HG02678 (cell line): ENCODE measurements at regions not wholly inside any gene's neighbourhood (a gene's known extent, or its start where the extent isn't known, plus 50 kb on each side); places are given as distances from the start of the nearest gene placed in this dataset.

ENCODE experiments used
- ATAC-seq: cut with Tn5 transposase; IDR thresholded peaks from one replicate; pipeline ENCODE4 v1.9.1; 2021; ENCODE audit warnings: mild to moderate bottlenecking, moderate library complexity; ENCODE audit not compliant: unreplicated experiment

DNA sequence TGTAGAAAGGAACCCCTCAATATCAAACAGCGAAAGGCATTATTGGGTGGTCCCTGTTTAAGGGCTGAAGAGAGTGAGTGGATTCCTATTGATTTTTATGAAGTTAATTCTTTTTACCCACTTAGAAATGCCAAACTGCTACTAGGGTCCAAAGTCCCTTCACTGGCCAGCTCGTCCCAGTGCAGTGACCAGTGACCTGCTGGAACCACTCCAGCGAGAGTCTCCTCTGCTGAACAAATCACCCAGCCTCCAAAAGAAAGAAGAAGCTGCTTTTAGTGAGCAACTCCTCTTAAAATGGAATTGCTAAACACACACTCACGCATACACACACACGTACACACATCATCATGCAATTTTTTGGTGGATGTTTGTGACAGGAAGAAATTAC is 198.2 kb upstream of the PLEKHG7 start:
- no peak for ATAC-seq

DNA sequence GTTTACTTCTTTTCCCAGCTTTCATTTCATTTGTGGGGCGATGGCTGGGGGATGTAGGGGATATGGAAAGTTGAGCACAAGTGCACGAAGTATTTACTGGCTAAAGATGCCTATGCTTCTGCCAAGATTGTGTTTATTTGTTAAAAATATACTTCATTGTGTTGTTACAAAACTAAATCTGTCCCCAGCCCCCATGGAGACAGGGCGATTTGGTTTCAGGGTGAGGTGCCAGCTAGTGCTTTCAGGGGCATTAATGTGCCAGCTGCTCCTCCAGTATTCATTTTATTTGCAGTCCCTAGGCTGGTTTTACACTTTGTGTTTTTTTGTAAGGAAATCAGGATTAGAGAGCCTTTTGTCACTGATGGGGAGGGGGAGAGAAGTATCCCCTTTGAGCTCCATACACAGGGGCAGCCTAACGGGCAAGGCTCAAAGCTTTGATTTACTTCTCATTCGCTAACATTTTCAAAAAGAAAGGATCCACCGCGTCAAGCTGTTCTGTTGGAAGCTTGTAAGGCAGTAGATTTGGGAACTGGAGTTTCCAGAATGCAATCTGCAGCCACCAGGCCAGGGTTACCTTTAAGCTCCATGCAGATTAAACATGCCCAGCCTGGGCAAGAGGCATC is 198.7 kb upstream of the PLEKHG7 start:
- ATAC-seq = no peak

- peak; percentile 57 for ATAC-seq
These were observed 199.5 kb upstream of the PLEKHG7 start for GRCh38 chr12:92503029-92503931.

DNA sequence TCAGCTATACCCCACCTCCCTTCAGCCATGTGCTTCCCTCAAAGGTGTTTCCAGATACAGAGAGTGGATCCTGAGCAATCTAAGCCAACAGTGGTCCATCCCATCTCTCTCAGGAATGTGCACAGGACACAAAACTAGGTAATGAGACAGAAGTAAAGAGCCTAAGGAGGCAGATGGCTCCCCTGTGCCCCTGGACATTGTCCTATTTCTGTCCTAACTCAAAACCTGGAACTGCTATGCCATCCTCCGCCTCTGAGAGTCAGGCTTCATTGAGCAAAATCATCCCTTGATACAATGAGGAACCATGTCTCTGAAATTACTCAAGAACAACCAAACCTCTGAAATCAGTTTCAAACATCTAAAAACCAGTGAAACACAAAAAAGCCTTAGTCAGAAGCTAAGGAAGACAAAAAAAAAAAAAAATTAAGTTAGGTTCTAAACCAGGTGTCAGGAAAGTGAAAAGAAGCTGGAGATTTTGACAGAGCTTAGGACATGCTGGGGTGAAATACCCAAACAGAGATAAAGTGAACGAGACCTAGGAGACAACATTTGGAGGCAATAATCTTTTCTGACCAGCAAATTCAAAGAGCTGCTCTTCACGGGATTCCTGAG is 200.3 kb upstream of the PLEKHG7 start:
- ATAC-seq = peak; percentile 46

DNA sequence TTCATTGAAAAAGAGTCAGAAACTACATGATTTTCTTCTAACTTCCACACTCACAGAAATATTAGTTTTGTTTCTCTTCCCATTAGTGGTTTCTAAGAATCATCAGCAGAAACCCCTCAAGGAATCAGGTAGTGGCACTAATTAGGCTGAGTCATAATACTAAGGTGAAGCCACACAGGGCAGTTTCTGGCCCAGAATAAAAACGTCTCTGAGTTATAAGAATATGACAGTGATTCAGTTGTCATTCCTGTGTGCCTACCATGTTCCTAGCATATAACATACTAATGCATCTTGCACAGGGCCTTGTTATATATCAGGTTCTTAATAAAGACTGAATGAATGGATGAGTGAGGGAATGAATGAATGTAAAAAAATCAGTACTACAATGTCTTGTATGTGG is 206.0 kb upstream of the PLEKHG7 start:
- peak; percentile 66 for ATAC-seq

- no peak for ATAC-seq
These were observed 207.7 kb upstream of the PLEKHG7 start for GRCh38 chr12:92495108-92495507.

DNA sequence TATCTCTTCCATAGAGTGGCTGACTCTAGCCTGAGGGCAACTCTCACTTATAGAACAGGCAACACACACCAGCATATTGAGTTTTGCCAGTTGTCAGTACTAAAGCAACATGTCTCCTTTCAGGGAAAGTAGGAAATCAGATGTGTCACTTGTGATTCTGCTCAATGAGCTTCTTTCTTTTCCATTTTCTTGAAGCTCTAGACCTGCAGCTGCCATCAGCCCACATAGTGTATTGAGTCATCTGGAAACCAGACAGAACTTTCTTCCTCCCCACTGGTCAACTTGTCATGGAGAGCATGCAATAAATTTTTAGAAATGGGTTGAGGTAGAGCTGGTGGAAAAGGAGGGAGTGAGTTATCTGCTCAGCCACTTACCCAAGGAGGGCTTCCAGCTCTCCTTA is 209.0 kb upstream of the PLEKHG7 start:
- peak; percentile 57 for ATAC-seq

GRCh38 chr12:92492995-92493394 is 209.8 kb upstream of the PLEKHG7 start:
- no peak for ATAC-seq

DNA sequence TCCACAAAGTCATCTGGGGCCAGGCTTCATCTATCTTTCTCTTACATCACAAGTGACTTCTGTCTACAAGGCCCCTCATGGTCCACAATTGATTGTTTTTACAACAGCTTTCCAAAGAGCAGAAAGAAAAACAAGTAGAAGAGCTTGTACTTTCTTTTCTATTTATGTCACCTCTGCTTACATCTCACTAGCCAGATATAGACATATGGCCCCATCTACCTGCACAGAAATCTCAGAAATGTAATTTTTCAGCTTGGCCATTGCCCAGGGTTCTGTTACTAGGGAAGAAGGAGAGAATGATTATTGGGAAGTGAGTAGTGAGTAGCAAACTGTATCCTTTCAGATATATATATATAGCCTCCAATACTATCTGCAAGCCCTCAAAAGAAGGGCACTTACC is 210.5 kb upstream of the PLEKHG7 start:
- no peak for ATAC-seq

DNA sequence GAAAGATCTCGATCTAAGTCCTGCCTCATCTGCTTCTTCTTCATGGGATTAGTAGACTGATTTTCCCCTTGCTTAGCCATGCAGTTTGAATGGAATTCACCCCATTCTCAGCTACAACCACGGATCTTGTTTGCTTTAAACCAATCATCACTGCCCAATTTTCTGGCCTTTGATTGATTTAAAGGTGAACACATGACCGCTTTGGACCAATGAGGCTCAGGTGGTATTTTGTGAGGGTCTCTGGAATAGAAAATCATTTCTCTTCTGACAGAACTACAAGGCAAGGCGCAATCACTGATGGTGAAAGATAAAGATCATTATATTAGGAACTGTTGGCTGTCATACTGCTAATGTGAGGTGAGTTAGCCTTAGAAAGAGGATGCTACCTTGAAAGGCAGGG is 213.0 kb upstream of the PLEKHG7 start:
- no peak for ATAC-seq

DNA sequence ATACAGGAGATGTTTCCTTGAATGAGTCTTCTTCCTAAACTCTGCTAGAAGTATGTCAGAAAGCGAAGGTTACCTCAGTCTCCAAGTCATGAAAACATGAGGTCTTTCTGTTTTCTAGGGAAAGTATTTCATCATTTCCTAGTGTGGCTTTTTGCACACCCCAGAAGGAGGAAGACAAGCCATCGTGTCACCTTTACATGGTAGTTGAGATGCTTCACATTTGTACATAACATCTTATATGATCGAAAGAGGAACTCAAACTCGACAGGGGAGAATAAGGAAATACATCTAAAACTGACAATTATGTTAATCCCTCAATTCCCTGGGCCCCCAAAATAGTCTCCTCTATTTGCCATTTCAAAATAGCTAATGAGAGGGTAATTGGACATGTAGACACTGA is 214.1 kb upstream of the PLEKHG7 start:
- no peak for ATAC-seq

DNA sequence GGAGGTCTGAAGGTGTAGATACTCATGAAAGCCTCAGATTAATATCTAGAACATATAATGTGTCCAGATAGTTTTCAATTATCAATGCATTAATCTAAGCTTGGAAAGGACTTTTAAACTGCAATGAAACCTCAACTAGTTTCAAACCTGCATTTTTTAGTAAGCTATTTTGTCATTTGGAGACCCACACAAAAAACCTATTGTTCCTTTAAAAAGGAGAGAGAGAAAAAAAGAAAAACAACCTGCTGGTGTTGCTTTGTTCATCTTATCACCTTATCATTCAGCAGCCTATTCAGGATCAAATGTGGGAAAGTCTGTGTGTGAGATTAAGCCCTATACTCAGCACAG is 215.7 kb upstream of the PLEKHG7 start:
- no peak for ATAC-seq

DNA sequence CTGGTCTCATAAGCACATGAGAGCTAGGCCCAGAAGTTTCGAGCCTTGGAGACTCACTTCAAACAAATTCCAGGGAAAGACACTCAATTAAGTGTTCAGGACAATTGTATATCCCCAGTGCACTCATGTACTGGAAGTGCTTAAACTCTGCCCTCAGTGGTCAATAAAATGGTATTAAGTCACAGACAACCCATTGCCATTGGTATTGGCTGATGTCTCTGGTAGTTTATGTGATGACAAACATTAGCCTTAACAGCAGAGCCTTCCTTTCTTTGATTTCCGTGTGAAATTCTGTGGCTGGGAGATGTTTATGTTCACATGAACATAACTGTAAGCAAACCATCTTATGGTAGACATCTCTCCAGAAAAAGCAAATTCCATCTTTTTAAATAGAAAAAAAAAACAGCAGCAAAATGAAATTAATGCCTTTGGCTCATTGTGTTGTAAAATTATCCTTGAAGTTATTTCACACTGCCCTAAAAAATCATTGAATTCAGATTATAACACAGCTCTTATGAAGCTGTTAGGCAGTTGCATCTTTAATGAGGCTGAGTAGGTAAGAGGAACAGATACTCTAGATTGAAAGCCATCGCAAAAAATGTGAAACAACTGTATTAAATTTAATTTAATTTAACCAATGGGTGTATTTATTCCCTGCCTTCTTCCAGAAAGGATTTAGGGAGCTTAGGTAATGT is 216.2 kb upstream of the PLEKHG7 start:
- ATAC-seq = no peak

GRCh38 chr12:92485351-92486348 is 217.1 kb upstream of the PLEKHG7 start:
- ATAC-seq = no peak

DNA sequence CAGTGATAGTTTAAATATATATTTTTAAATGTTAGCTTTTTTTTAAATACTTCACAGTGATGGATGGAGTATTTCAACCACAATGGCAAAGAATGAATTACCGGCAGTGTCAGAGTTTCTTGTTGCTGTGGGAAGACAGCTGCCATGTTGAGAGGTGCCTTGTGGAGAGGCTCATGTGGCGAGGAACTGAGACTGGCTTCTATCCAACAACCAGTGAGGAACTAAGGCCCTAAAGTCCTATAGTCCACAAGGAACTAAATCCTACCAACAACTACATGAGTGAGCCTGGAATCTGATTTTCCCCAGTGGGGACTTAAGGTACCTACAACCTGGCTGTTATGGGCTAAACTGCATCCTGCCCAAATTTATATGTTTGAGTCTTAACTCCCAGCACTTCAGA is 220.2 kb upstream of the PLEKHG7 start:
- ATAC-seq = no peak

- ATAC-seq = no peak
These were observed 221.7 kb upstream of the PLEKHG7 start for GRCh38 chr12:92481066-92481465.

GRCh38 chr12:92478692-92479091 is 224.1 kb upstream of the PLEKHG7 start:
- no peak for ATAC-seq

DNA sequence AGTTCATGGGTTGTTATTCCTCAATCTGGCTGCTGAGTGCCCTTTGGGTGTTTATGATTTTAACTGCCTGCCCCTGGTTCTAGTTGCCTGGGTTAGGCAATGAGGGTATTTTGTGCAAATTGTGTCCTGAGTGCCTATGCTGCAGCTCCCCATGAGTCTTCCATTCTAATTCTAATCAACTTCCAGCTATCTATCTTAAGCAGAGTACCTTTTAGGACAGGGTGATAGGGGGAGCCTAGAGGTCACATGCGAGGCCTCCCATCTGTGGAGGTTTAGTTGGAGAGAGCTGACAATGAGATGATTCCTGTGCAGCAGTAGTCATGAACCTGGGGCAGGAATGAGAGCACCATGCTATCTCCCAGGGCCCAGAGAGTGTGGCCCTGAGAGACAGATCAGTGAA is 225.9 kb upstream of the PLEKHG7 start:
- no peak for ATAC-seq

GRCh38 chr12:92473564-92473963 is 229.2 kb upstream of the PLEKHG7 start:
- ATAC-seq = no peak

- no peak for ATAC-seq
These were observed 230.6 kb upstream of the PLEKHG7 start for GRCh38 chr12:92472201-92472600.
